Effector CD4-positive, alpha-beta T cell (primary cell): ENCODE measurements at regions not wholly inside any gene's neighbourhood (a gene's known extent, or its start where the extent isn't known, plus 50 kb on each side); places are given as distances from the start of the nearest gene placed in this dataset.
"Not testable (repeated sequence)": the region's sequence is repeated elsewhere in the genome, so short reads cannot be mapped to it uniquely, and the experiment has no call there.

Experiments used
- DNase-seq: peaks from one replicate; pipeline ENCODE4 v3.0.0-alpha.2; 2020

DNA sequence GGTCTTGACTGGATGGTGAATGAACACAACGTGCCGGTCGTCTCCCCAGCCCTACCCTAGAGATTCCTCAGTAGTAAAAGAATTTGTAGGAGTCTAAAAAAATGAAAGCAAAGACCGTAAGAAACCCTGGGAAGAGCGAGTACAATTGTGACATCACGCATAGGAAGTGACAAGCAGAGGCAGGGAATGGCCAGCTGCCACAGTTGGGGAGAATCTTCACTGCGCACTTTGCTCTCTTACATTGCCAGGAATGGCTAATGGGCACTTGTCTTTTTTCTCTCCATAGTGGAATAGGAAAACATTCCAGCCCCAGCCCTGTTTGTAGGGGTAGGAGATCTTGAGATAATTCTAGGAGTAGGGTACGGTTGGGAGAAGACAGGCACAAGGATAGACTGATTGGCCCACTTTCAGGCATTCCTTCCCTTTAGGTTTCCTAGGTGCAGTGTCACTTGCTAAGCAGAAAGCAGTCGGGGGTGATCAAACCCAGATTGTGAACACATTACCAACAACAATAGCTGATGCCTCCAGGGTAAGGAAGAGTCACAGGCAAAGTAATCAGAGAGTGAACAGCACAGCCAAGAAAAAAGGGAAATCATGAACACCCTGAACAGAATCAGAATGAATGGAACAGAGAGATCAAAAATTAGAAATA, 302.7 kb downstream of the MAN2A1 start:
- no peak for DNase-seq

DNA sequence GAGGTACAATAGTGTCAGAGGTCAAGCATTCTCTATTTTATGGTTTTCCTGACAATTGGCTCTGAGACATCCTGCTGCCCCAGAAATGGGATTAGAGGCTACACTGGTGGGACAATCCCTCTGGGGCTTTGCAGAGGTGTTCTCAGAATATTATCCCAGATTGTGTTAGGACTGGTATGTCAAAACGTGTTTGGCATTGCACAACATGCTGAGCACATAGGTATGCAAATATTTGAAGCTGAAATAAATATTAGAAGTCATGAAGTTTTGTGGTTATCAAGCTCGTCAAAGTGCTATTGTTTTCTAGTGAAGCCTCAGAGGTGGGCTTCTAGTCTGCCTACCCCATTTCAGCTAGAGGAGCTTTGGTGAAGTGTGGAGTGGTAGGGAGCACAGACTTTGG, 304.4 kb downstream of the MAN2A1 start:
- DNase-seq, result no peak

DNA sequence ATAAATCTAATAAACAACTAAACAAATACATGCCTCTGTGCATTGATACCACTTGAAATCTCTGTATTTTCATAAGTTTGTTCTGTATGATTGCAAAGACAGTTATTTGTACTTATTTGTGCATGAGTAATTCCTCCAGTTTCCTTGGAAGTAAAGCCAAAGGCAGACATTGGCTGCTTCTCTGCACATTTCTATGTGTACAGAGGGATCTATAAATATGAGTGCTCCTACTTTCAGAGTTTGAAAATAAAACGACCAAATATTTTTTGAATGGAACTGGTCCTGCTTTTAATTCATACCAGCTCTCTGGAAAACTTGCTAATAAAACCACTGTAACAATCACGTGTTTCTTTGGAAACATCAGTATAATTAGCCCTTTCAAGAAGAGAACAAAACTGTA, 306.5 kb downstream of the MAN2A1 start:
- DNase-seq, result no peak

DNA sequence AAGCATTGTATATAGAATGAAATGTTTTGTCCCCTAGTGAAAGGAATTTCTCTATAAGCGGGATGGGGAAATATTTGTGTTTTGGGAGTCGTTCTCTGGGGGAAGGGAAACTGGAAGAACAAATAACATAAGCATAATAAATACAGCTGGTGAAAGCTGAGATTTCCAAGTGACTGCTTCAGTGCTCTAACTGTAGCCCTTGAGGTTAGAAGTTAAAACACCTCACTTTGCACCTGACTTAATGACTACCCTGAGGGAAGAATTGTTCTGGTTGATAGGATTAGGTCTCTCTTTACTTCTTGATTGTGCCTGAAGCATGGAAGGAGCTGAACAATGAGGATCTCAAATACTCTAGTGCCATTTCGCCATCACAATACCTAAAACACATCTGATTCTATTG, 307.4 kb downstream of the MAN2A1 start:
- no peak for DNase-seq

DNA sequence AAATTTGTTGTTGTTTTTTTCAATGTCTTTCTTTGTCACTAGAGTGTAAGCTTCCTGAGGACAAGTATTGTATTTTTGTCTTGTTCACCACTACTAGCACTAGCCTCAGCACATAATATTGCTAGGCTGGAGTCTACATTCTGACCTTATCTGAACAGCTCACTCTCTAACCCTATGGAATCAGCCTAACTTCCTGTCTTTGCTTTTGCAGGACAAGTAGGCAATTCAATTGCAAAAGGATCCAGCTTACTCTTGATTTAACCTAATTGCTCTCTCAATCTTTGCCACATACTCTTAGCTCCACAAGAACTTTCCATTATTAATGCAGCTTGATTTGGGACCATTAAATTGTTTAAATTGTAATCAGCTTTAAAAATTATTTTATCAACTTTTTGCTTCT, 308.5 kb downstream of the MAN2A1 start:
- DNase-seq, result no peak

DNA sequence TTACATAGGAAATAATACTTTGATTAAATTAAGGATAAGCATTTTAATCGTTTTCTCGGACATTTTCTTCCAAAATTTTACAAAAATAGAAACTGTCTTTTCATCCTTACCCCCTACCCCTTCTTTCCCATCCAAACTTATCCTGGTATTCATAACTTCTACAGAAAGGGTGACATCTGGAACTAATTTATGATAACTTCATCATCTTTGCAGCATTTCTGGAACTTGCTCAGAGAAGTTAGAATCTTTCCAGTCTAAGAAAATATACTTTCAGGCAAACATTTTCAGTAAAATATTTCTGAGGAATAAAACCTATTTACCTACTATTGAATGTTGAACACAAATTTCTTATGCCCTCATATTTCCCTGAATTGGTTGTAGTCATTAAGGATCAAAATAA, 309.0 kb downstream of the MAN2A1 start:
- no peak for DNase-seq

DNA sequence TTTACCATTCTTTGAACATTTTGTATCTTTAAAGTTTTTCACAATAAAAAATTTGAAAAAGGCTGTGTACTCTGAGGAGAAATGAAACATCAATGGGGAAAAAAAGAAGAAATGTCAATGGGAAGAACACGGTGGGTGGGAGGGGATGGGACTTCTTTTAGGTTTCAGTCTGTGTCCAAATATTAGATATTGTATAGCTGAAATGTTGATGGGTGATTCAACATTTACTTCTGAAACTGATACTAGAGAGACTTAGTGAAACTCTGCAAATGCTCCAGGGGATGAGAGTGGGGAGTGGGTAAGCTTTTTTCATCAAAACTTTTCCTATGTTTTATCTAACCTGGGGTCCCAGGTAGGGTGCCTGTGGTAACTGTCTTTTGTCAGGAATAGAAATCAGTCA, 311.9 kb downstream of the MAN2A1 start:
- no peak for DNase-seq

DNA sequence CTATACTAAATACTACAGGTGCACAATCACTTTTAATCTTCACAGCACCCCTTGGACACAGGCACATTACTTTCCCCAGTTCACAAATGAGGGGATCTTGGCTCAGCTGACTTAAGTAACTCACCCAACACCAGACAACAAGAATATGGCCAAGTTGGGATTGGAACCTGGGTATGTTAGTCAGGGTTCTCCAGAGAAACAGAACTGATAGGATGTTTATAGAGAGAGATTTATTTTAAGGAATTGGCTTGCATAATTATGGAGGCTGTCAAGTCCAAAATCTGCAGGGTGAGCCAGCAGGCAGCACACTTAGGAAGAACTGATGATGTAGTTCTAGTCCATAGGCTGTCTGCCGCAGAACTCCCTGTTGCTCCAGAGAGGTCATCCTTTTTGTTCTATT, 312.9 kb downstream of the MAN2A1 start:
- no peak for DNase-seq

DNA sequence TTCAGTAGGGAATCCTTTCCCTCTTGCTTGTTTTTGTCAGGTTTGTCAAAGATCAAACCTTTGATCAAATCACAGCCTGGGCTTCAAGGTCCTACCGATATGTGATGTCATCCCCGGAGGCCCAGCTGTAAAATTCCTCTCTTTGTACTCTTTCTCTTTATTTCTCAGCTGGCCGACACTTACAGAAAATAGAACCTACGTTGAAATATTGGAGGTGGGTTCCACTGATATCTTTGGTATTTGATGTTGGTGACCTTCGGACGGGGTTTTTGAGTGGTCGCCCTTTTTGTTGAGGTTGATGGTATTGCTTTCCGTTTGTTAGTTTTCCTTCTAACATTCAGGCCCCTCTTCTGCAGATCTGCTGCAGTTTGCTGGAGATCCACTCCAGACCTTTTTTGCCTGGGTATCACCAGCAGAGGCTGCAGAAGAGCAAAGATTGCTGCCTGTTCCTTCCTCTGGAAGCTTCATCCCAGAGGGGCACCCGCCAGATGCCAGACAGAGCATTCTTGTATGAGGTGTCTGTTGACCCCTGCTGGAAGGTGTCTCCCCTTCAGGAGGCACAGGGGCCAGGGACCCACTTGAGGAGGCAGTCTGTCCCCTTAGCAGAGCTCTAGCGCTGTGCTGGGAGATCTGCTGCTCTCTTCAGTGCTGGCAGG, 316.3 kb downstream of the MAN2A1 start:
- not testable (repeated sequence) for DNase-seq

DNA sequence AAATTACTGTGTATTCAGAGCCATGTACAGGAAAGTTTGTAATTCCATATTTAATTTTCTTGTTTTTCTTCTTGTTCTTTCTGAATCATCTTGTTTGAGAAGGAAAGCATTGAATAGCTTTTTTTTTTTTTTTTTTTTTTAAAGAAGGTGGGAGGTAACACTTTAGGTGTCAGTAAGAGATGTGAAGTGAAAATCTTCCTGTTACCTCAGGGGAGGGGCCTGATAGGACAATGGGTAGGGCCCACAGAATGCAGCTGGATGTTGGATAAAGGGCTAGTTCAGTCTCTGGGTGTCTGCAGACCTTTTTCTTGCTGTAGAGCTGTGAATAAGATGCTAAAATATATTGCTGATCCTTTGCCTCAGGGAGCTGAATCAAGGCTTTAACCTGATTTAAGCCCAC, 317.4 kb downstream of the MAN2A1 start:
- DNase-seq, result no peak

DNA sequence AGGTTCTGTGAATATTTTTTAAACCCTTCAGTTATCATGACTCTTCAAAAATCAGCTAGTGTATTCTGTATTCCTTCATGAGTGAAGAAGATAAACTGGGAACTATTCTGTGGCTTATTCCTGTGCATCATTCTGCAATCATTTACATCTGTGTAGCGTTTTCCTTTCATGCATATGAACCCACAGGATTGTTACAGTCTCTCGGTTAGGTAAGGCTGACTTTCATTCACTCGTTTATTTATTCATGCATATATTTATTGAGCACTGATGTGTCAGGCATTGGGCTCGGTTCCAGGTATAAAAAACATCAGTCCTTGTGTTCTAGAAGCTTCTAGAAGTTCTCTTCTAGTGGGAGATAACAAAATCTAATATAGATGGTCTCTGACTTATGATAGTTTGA, 318.4 kb downstream of the MAN2A1 start:
- no peak for DNase-seq

DNA sequence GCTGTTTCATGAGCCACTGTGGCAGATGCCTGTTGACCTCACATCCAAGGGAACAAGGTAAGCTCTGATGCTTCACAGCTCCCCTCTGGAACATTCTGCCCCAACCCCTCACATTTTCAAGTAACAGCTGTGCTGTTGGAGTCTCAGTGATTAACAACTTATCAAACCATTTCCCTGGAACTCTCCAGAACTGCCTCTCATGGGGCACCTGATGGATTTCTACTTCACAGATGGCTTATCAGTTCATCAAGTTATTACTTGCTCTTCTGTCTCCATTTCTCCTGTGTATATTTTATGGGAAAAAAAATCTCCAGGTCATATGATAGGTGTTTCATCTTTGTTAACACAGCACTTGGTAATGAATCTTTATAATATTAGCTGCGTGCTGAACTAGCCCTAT, 322.4 kb downstream of the MAN2A1 start:
- DNase-seq, result no peak

DNA sequence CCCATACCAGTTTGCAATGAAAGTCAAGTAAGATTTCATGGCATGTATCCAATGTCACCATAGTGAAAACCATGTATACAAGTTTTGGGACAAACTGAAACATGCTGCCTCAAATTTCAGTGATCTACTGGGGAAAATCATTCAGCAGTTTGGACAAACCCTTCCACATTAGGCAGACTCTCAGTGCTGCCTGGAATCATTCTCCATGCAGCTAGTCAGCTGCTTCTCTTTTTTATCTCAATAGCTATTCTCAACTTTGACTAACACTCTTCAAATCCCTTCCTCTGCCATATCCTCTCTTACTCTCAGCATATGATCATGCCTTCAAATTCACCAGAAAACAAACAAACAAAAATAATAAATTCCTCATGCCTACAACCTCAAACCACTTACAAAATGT, 323.3 kb downstream of the MAN2A1 start:
- no peak for DNase-seq

DNA sequence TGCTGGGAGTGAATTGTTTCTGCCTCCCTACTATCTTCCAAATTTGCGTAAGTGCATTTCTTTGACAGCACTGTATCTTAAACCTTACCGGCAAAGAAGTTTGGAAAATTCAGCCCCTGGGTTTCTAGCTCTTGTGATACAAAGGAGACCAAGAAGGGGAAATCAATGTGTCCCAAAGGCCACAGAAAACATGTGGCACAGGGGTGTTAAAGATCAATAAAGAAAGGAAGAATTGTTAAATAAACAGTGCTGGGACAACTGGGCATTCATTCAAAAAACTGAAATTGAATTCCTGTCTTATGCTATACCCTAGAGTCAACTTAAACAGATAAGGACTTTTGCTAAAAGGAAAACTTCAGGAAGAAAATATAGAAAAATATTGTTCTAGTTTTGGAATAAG, 328.1 kb downstream of the MAN2A1 start:
- DNase-seq, result no peak

DNA sequence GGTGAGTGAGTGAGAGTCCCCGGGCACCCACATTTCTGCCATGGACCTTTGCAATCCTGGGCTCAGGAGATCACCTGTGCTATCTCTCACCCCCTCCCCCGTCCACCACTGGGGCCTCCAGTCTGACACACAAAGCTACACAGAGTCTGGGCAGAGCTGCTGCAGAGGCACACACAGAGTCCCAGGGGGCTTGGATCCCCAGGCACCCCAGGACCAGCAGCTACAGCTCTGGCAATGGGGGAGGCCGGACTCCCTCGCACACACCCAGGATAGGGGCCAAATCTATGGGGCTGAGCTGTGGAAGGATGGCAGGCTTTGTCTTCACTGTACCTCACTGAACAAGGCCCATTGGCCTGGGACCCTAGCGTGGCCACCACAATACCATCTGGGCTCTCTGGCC, 328.8 kb downstream of the MAN2A1 start:
- DNase-seq, result no peak

DNA sequence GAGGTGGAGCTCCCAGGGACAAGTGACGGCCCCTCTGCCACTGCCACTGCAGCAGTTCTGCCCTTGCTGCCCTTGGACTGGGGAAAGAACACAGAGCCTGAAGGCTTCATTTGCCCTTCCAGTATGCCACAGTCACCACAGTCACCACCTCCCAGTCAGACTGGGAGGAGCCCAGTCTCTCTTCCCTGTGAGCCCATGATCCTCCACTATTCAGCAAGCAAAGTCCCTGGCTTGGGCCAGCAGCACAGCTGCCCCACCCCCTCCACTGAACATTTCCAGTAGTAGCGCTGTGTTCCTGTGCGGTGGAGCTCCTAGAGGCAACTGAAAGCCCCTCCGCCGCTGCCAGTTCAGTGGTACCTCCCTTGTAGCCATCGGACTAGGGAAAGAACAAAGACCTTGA, 329.4 kb downstream of the MAN2A1 start:
- DNase-seq, result no peak

DNA sequence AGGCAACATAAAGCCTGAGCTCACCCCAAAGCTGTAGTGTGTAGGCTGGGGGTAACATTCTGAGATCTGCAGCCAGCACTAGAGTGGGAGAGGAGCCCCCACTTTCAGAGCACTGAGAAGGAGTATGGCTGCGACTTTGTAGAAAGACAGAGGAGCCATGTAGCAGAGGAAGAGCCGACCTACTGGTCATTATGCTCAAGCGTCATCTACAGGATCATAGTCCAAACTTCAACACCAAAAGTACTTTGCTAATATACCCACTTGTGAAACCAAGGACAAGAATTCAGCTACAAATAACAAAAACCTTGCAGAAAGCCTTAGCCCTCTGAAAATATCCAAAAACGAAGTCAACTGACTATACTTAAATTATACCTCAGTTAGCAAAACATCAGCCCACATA, 330.1 kb downstream of the MAN2A1 start:
- DNase-seq, result no peak

DNA sequence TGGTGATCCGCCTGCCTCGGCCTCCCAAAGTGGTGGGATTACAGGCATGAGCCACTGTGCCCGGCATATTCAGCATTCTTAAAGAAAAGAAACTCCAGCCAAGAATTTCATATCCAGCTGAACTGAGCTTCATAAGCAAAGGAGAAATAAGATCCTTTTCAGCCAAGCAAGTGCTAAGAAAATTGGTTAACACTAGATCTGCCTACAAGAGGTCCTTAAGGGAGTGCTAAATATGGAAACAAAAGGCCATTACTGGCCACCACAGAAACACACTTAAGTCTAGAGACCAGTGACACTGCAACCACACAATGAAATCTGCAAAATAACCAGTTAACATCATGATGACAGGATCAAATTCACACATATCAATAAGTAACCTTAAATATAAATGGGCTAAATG, 331.5 kb downstream of the MAN2A1 start:
- DNase-seq, result no peak

DNA sequence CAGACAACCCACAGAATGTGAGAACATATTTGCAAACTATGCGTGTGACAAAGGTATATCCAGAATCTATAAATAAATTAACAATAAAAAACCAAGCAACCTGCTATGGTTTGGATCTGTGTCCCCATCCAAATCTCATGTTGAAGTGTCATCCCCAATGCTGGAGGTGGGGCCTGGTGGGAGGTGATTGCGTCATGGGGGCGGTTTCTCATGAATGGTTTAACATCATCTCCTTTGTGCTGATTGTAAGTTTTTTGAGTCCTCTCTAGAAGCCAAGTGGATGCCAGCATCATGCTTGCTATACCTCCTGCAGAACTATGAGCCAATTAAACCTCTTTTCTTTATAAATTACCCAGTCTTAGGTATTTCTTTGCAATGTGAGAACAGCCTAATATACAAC, 335.4 kb downstream of the MAN2A1 start:
- DNase-seq, result no peak

DNA sequence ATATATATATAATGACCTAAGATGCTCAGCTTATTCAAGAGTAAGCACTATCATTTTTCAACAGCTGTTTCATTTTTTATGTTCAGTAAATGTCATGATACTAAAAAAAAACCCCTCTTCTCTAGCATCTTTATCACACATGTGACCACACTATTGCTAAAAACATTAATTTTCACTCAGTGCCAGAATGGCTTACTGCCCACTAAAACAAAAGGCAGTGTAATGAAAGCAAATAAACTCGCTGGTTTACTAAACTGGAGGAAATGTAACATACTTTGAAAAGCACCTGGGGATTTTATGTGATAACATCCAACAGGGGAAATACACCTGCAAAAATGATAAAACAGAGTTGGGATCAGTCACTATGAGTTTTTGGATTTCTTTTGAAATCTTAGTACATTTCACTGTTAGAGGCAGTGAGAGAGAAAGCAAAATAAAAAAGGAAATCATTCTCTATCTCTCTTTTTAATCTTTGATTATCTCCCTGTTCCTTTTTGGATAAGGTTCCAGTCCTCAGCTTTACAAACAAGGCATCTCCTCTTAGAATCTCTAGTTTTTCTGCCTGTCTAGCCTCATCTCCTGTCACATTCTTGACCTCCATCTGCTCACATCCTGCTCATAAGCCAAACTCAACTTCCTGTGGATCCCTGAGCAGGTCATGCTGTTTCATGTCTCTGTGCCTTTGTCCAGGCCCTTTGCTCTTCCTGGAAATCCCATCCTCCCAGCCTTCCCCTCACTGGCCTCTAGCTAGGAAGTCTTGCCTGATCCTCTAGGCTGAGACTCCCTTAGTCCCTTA, 338.0 kb downstream of the MAN2A1 start:
- DNase-seq, result no peak

DNA sequence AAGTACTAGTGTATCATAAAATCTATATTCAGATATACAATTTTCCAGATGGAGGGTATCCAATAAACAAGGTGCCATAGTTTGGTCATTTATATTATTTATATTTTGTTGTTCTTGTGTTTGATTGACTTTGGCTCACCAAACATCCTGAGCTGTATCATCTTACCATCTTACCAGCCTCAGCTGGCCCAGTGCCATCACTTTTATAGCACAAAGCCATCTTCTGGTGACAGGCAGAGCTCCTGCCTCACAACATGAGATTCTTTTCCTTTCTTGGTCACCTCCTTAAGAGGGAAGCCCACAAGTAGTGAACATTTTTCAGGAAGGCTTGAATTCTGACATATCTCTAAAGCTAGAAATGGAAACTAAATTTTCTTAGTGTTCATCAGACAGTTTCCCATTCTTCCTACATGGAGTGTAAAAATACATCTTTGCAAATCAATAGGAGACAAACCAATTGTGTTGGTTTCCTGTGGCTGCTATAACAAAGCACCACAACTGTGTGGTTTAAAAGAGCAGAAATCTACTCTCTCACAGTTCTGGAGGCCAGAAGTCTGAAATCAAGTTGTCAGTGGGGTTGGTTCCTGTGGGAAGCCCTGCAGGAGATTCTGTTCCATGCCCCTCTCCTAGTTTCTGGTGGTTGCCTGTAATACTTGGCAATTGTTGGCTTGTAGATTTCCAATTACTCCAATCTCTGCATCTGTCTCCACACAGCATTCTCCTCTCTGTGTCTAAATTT, 341.8 kb downstream of the MAN2A1 start:
- DNase-seq, result no peak

DNA sequence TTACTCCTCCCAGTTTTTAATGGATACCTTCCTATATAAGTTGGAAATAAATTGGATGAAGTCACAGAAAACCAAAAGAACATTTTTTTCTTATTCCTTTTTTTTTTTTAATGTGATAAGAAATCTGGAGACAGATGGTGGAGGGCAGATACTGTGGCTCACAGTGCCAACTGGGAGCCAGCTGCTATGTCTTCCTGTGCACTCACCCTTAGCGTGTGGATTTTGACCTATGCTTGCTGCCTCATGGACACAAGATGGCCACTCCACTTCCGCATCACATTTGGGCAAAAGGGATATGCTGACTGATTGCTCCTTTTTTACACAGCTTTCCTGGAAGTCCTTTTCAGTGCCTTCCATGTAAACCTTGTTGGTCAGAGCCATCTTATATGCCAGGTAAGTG, 342.6 kb downstream of the MAN2A1 start:
- no peak for DNase-seq

DNA sequence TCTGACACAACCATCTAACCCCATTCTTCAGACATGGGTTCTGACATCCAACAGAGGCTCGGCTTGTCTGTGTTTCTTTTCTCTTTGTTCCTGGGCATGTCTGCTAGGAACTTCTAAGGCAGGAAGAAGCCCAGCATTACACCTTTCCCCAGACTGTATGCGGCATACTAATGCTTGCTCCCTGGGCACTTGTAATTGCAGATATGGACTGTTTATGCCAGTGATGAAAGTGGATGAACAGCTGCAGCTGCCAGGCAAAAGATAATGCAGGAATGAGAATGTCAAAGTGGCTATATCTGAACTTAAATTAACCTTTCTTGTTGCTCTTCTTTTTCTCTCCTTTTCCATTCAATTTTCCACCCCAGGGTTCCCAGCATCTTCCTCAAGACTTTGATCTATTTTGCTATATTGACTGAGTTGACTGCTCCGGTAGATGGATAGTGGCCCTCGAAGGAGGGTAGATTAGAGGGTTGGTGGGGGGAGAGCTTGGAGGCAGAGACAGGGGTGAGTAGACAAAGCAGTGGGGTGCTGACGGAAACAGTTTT, 344.4 kb downstream of the MAN2A1 start:
- no peak for DNase-seq
